Retinal pigment epithelial cell (primary cell): ENCODE measurements at regions not wholly inside any gene's neighbourhood (a gene's known extent, or its start where the extent isn't known, plus 50 kb on each side); places are given as distances from the start of the nearest gene placed in this dataset.

Experiments used
- DNase-seq: peaks from one replicate; pipeline ENCODE4 v3.0.0-alpha.2; 2010; ENCODE audit warnings: low read depth
- H3K4me3 ChIP-seq: 2 replicates; pipeline ENCODE4 v1.5.1; 2011; ENCODE audit warnings: mild to moderate bottlenecking, low read length, control low read depth, moderate library complexity
- TF ChIP-seq, protein P1 (sequence below): conservative IDR thresholded peaks from 2 replicates; pipeline ENCODE4 v1.5.1; 2011; ENCODE audit warnings: low read depth, low read length, control low read depth, inconsistent platforms

DNA sequence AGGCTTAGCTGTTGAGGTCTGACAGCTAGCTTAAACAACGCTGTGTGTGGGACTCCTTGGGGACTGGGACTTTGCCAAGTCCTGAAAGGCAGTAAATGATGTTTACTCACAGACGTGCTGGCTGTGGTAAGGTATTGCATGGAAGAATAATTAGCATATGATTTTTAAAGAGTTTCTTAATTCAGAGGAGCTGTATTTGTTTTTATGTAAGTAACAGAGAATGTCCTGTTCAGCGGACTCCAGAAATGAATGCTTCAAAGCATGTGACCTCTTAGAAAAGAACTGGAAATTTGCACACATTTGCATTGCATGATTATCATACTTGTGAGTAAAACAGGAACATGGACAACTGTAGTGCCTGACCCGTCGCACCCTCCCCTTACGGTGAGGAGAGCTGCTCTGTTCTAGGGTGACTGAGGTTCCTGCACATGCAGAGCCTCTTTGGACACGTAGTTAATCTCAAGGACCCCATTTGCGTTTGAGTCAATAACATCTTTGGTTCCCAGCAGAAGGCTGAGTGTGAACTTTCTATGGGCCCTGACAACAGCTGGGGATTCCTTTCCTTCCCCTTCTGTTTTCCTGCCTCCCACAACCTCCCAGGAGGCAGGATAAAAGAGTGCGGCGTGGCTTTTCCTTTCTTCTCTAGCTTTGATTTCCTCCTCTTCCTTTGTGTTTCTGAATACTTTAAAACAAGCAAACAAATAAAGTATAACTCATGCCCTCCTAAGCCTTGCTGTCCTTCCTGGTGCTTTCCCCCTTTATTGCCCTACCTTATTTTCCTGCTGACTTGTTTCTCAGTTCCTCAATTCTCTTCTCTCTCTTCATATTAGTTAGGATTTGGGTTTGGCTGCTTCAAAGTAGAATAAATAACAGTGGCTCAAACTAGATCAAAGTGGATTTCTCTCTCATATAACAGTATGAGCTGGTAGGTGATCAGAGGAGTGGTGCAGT lies 157.2 kb upstream of the CD180 start:
- no peak overlapping the region for H3K4me3 ChIP-seq
- TF ChIP-seq, protein P1, sequence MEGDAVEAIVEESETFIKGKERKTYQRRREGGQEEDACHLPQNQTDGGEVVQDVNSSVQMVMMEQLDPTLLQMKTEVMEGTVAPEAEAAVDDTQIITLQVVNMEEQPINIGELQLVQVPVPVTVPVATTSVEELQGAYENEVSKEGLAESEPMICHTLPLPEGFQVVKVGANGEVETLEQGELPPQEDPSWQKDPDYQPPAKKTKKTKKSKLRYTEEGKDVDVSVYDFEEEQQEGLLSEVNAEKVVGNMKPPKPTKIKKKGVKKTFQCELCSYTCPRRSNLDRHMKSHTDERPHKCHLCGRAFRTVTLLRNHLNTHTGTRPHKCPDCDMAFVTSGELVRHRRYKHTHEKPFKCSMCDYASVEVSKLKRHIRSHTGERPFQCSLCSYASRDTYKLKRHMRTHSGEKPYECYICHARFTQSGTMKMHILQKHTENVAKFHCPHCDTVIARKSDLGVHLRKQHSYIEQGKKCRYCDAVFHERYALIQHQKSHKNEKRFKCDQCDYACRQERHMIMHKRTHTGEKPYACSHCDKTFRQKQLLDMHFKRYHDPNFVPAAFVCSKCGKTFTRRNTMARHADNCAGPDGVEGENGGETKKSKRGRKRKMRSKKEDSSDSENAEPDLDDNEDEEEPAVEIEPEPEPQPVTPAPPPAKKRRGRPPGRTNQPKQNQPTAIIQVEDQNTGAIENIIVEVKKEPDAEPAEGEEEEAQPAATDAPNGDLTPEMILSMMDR = no peak
- DNase-seq = no peak

DNA sequence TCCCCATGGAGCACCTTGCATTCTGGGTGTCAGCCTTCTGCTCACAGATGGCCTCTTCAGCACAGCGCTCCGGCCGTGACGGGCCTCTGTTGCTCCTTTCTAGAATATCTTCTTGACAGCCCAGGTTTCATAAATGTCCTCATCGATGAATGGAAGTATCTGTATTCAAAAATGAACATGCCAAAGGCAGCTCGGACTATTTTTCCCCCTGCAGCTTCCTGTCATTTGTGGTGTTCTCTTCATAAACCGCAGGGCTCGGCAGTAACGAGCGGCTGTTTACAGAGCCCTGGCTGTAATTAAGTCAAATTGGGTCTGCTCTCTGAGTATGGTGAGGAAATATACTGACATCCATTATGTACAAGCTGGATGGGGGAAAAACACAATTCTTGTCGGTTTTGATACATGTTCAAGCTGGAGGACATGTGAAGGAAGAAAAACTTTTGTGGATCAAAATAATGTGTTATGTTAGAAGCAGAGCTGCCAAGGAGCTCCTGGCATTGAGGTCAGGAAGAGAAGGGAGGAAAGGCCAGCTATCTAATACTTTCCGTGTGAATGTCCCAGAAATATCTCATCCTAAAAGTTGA lies 154.1 kb upstream of the CD180 start:
- no peak for DNase-seq

DNA sequence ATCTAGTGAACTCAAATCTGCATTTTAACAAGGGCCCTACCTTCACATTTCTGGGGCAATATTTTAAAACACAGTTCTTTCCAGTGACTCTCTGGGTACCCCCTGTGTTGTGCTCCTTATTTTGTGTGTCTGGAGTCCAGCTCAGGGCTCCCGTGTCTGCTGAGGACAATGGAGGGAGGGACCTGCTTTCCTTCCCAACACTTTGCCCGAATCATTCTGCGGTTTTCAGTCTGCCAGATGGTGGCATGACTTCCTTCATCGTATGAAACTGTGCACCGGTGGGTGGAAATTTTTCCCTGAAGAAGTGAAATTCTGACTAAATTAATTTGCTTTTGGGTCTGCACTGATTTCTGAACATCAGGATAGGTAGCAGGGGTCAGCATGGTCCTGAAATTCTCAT lies 153.6 kb upstream of the CD180 start:
- TF ChIP-seq, protein P1 = no peak
- no peak for DNase-seq
- no peak overlapping the region for H3K4me3 ChIP-seq

More for the DNA sequence above, 154.1 kb upstream of the CD180 start:
- TF ChIP-seq, protein P1 = no peak
- H3K4me3 ChIP-seq = no peak overlapping the region

DNA sequence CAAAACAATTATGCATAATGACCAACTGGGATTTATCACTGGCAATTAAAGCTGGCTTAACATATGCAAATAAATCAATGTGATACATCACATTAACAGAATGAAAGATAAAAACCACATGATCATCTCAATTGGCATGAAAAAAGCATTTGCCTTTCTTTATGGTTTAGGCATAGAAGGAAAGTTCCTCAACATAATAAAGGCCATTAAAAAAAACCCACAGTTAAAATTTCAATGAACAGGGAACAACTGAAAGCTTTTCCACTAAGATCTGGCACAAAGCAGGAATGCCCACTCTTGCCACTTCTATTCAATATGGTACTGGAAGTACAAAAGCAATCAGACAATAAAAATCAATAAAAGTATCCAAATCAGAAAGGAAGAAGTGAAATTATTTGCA lies 151.2 kb upstream of the CD180 start:
- no peak for DNase-seq
- no peak overlapping the region for H3K4me3 ChIP-seq
- TF ChIP-seq, protein P1 = no peak

DNA sequence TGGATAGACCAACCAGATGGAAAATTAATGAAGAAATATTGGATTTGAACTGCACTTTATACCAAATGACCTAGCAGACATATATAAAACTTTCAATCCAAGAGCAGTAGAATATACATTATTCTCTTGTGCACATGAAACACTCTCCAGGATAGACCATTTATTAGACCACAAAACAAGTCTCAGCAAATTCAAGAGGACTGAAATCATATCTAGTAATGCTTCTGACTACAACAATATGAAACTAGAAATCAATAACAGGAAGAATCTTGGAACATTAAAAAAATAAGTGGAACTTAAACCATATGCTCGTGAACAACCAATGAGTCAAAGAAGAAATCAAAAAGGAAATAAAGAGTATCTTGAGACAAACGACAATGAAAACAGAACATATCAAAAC lies 150.0 kb upstream of the CD180 start:
- H3K4me3 ChIP-seq = no peak overlapping the region
- TF ChIP-seq, protein P1 = no peak
- DNase-seq = no peak

DNA sequence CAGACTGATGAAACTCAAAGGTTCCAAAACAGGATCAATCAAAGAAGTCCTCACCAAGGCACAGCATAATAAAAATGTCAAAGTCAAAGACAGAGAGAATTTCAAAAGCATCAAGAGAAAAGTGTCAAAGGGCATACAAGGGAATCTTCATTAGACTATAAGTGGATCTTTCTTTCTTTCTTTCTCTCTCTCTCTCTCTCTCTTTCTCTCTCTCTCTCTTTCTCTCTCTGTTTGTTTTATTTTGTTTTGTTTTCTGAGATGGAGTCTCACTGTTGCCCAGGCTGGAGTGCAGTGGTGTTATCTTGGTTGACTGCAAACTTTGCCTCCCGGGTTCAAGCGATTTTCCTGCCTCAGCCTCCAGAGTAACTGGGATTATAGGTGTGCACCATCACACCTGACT lies 148.3 kb upstream of the CD180 start:
- H3K4me3 ChIP-seq = no peak overlapping the region
- no peak for DNase-seq
- TF ChIP-seq, protein P1 = no peak
